ENCODE measurements at regions not wholly inside any gene's neighbourhood (a gene's known extent, or its start where the extent isn't known, plus 50 kb on each side); places are given as distances from the start of the nearest gene placed in this dataset.
"Not testable (repeated sequence)": the region's sequence is repeated elsewhere in the genome, so short reads cannot be mapped to it uniquely, and the experiment has no call there.

- H3K4me3 ChIP-seq (ENCODE audit: low read length): no peak overlapping the region
- no peak for DNase-seq (ENCODE audit: low read depth, low spot score)
These were observed 104.0 kb upstream of the LHX1 start for GRCh38 chr17:36833279-36833678.

- DNase-seq (ENCODE audit: low read depth, low spot score): no peak
- H3K4me3 ChIP-seq (ENCODE audit: low read length): no peak overlapping the region
These were observed 102.2 kb upstream of the LHX1 start for GRCh38 chr17:36835036-36835435.

GRCh38 chr17:36837195-36837938 is 99.9 kb upstream of the LHX1 start:
- H3K4me3 ChIP-seq (ENCODE audit: low read length): no peak overlapping the region
- DNase-seq (ENCODE audit: low read depth, low spot score): no peak

GRCh38 chr17:36837939-36838272 is 99.4 kb upstream of the LHX1 start:
- H3K4me3 ChIP-seq (ENCODE audit: low read length): no peak overlapping the region
- DNase-seq (ENCODE audit: low read depth, low spot score): no peak

- no peak for DNase-seq (ENCODE audit: low read depth, low spot score)
- H3K4me3 ChIP-seq (ENCODE audit: low read length): no peak overlapping the region
These were observed 98.0 kb upstream of the LHX1 start for GRCh38 chr17:36839256-36839655.

- H3K4me3 ChIP-seq (ENCODE audit: low read length): no peak overlapping the region
- DNase-seq (ENCODE audit: low read depth, low spot score): no peak
These were observed 96.5 kb upstream of the LHX1 start for GRCh38 chr17:36840796-36841195.

- DNase-seq (ENCODE audit: low read depth, low spot score): no peak
- H3K4me3 ChIP-seq (ENCODE audit: low read length): no peak overlapping the region
These were observed 95.0 kb upstream of the LHX1 start for GRCh38 chr17:36842231-36842819.

- H3K4me3 ChIP-seq (ENCODE audit: low read length): no peak overlapping the region
- DNase-seq (ENCODE audit: low read depth, low spot score): no peak
These were observed 94.2 kb upstream of the LHX1 start for GRCh38 chr17:36842963-36843558.

- no peak overlapping the region for H3K4me3 ChIP-seq (ENCODE audit: low read length)
- DNase-seq (ENCODE audit: low read depth, low spot score): no peak
These were observed 93.3 kb upstream of the LHX1 start for GRCh38 chr17:36844013-36844412.

GRCh38 chr17:36844601-36845000 is 92.7 kb upstream of the LHX1 start:
- no peak for DNase-seq (ENCODE audit: low read depth, low spot score)
- H3K4me3 ChIP-seq (ENCODE audit: low read length): no peak overlapping the region

GRCh38 chr17:36845916-36846315 is 91.4 kb upstream of the LHX1 start:
- no peak overlapping the region for H3K4me3 ChIP-seq (ENCODE audit: low read length)
- DNase-seq (ENCODE audit: low read depth, low spot score): no peak

- H3K4me3 ChIP-seq (ENCODE audit: low read length): no peak overlapping the region
- no peak for DNase-seq (ENCODE audit: low read depth, low spot score)
These were observed 90.6 kb upstream of the LHX1 start for GRCh38 chr17:36846410-36847292.

GRCh38 chr17:36848008-36848902 is 89.0 kb upstream of the LHX1 start:
- no peak overlapping the region for H3K4me3 ChIP-seq (ENCODE audit: low read length)
- no peak for DNase-seq (ENCODE audit: low read depth, low spot score)

GRCh38 chr17:36849020-36849419 is 88.3 kb upstream of the LHX1 start:
- H3K4me3 ChIP-seq (ENCODE audit: low read length): not testable (repeated sequence)

GRCh38 chr17:36849871-36850348 is 87.4 kb upstream of the LHX1 start:
- DNase-seq (ENCODE audit: low read depth, low spot score): no peak
- no peak overlapping the region for H3K4me3 ChIP-seq (ENCODE audit: low read length)

More at GRCh38 chr17:36849020-36849419, 88.3 kb upstream of the LHX1 start:
- not testable (repeated sequence) for DNase-seq (ENCODE audit: low read depth, low spot score)

- DNase-seq (ENCODE audit: low read depth, low spot score): no peak
- H3K4me3 ChIP-seq (ENCODE audit: low read length): no peak overlapping the region
These were observed 86.5 kb upstream of the LHX1 start for GRCh38 chr17:36850790-36851189.

- DNase-seq (ENCODE audit: low read depth, low spot score): no peak
- no peak overlapping the region for H3K4me3 ChIP-seq (ENCODE audit: low read length)
These were observed 86.0 kb upstream of the LHX1 start for GRCh38 chr17:36851250-36851649.

GRCh38 chr17:36852478-36852877 is 84.8 kb upstream of the LHX1 start:
- H3K4me3 ChIP-seq (ENCODE audit: low read length); DNase-seq (ENCODE audit: low read depth, low spot score): not testable (repeated sequence)

- no peak overlapping the region for H3K4me3 ChIP-seq (ENCODE audit: low read length)
- DNase-seq (ENCODE audit: low read depth, low spot score): no peak
These were observed 82.3 kb upstream of the LHX1 start for GRCh38 chr17:36854982-36855381.
